Ovary (tissue), 7 donors: ENCODE measurements at regions not wholly inside any gene's neighbourhood (a gene's known extent, or its start where the extent isn't known, plus 50 kb on each side); places are given as distances from the start of the nearest gene placed in this dataset.

Source experiments
- DNase-seq, 5 donors: peaks; one replicate each; pipeline ENCODE4 v3.0.0-alpha.2; 2019 to 2020
- H3K27ac ChIP-seq, 2 donors: fragments of 200-600 bp; one replicate each; pipeline versions ENCODE4 v1.5.1 to v1.8.0; 2019 to 2022
- H3K27me3 ChIP-seq: fragments of 200-600 bp; one replicate; pipeline ENCODE4 v1.8.0; 2022
- H3K36me3 ChIP-seq: fragments of 200-600 bp; sonication (generic); one replicate; pipeline ENCODE4 v1.5.1; 2019
- H3K4me1 ChIP-seq: one replicate; pipeline ENCODE4 v1.8.1; 2013; ENCODE audit warnings: mild to moderate bottlenecking, moderate library complexity; ENCODE audit not compliant: insufficient read depth
- H3K4me3 ChIP-seq: fragments of 200-600 bp; sonication (generic); one replicate; pipeline ENCODE4 v1.5.1; 2017
- H3K9me3 ChIP-seq, 2 donors: fragments of 200-600 bp in 1 of 2; sonication (generic) in 1 of 2; one replicate each; pipeline versions ENCODE4 v1.5.1 to v1.8.1; 2013 to 2019; ENCODE audit warnings: mild to moderate bottlenecking in 1 of 2, moderate library complexity in 1 of 2
- CTCF ChIP-seq, 3 donors: fragments of 450-650 bp in 2 of 3; fragments of 200-600 bp in 1 of 3; IDR thresholded peaks; one replicate each; pipeline versions ENCODE4 v1.5.1 to v1.8.0; 2016 to 2022; ENCODE audit warnings: antibody characterized with exemption in 3 of 3, mild to moderate bottlenecking in 1 of 3
- EP300 ChIP-seq: sonication (generic); formaldehyde crosslinking; IDR thresholded peaks from one replicate; pipeline ENCODE4 v1.6.1; 2017; ENCODE audit warnings: antibody characterized with exemption
- POLR2A ChIP-seq: fragments of 450-650 bp; IDR thresholded peaks from one replicate; pipeline ENCODE4 v1.6.1; 2017; ENCODE audit warnings: antibody characterized with exemption, mild to moderate bottlenecking, moderate library complexity
- WGBS, 3 donors: extraction: QIAGEN DNeasy Blood & Tissue Kit in 1 of 3; methylation state at CpG; one replicate each; pipeline versions ENCODE4 v1.1.5 to v1.1.7; 2013 to 2017; 5-methylcytosine and 5-hydroxymethylcytosine counted together
- intact Hi-C, 4 donors: fragments of 100-400 bp; cut with DNase I; formaldehyde crosslinking; loops; one replicate each; pipeline versions ENCODE4 v1.11.0 to v1.15.1; 2022 to 2023
- donor health status: DM: no; HTN: no; CAD: no; lungs with moderate emphysema.
- donor health status: DM: no; HTN: no; CAD: no.
- donor health status: Bipolar disorder and iron deficiency.
- donor health status: DM: no; HTN: no; CAD: no.
- donor health status: DM: yes; HTN: yes; CAD: no.

- Histone ChIP-seq H3K9me3 (no peaks in the 10 kb centered on the region), H3K4me3 (no peak overlapping the region), H3K4me1 (no peaks in the 10 kb centered on the region), H3K36me3 (no peaks in the 10 kb centered on the region), H3K27me3 (no peaks in the 10 kb centered on the region), H3K27ac (no peak overlapping the region)
- WGBS, 3 donors, result 85 to 89% (median 86%) methylated on average over 3 of the region's 3 CpGs
- DNase-seq, result no peak
- intact Hi-C loops, result no loop called here
- TF ChIP-seq EP300 (no peak), CTCF (IDR thresholded peaks at IDR 0.05) (no peak), POLR2A (no peak)
Observed at GRCh38 chr4:100588076-100588475, 70.3 kb upstream of the EMCN start.

GRCh38 chr4:100582146-100582545 is 64.3 kb upstream of the EMCN start:
- intact Hi-C loops, result no loop called here
- Histone ChIP-seq H3K27ac (no peak overlapping the region), H3K36me3 (no peaks in the 10 kb centered on the region), H3K27me3 (no peaks in the 10 kb centered on the region), H3K9me3 (no peaks in the 10 kb centered on the region), H3K4me3 (no peak overlapping the region), H3K4me1 (no peaks in the 10 kb centered on the region)
- DNase-seq, result no peak
- TF ChIP-seq EP300 (no peak), POLR2A (no peak), CTCF (IDR thresholded peaks at IDR 0.05) (no peak)
- 26 to 46% (median 37%) methylated on average over 2 of the region's 2 CpGs for WGBS, 3 donors

GRCh38 chr4:100581337-100581736 is 63.5 kb upstream of the EMCN start:
- H3K9me3 ChIP-seq, result no peaks in the 10 kb centered on the region
- H3K4me1 ChIP-seq, result no peaks in the 10 kb centered on the region
- 49 to 60% (median 59%) methylated on average over 2 of the region's 2 CpGs for WGBS, 3 donors
- DNase-seq, result no peak
- no peak overlapping the region for H3K4me3 ChIP-seq
- no peaks in the 10 kb centered on the region for H3K27me3 ChIP-seq
- no peak for TF ChIP-seq EP300
- TF ChIP-seq POLR2A, result no peak
- no peak for TF ChIP-seq CTCF (IDR thresholded peaks at IDR 0.05)
- intact Hi-C loops, result no loop called here
- no peak overlapping the region for H3K27ac ChIP-seq
- no peaks in the 10 kb centered on the region for H3K36me3 ChIP-seq

GRCh38 chr4:100576570-100576969 is 58.7 kb upstream of the EMCN start:
- Histone ChIP-seq H3K4me1 (no peaks in the 10 kb centered on the region), H3K36me3 (no peaks in the 10 kb centered on the region), H3K27me3 (no peaks in the 10 kb centered on the region), H3K9me3 (no peaks in the 10 kb centered on the region), H3K4me3 (no peak overlapping the region), H3K27ac (no peak overlapping the region)
- DNase-seq, result no peak
- intact Hi-C loops, result no loop called here
- 93 to 96% (median 96%) methylated on average over 3 of the region's 3 CpGs for WGBS, 3 donors
- TF ChIP-seq EP300 (no peak), POLR2A (no peak), CTCF (IDR thresholded peaks at IDR 0.05) (no peak)

GRCh38 chr4:100574607-100575006 is 56.8 kb upstream of the EMCN start:
- H3K27me3 ChIP-seq, result no peaks in the 10 kb centered on the region
- no peaks in the 10 kb centered on the region for H3K36me3 ChIP-seq
- H3K4me3 ChIP-seq, result no peak overlapping the region
- DNase-seq, result no peak
- intact Hi-C loops, result no loop called here
- TF ChIP-seq POLR2A (no peak), EP300 (no peak), CTCF (IDR thresholded peaks at IDR 0.05) (no peak)
- H3K27ac ChIP-seq, result no peak overlapping the region
- no peaks in the 10 kb centered on the region for H3K9me3 ChIP-seq
- WGBS, 3 donors, result 84 to 99% (median 90%) methylated on average over 2 of the region's 2 CpGs
- no peaks in the 10 kb centered on the region for H3K4me1 ChIP-seq
